Osteoblast (primary cell): ENCODE measurements at regions not wholly inside any gene's neighbourhood (a gene's known extent, or its start where the extent isn't known, plus 50 kb on each side); places are given as distances from the start of the nearest gene placed in this dataset.

Source experiments
- DNase-seq: peaks from one replicate; pipeline ENCODE4 v3.0.0; 2011; ENCODE audit warnings: low spot score, mixed read lengths; ENCODE audit not compliant: insufficient read length; ENCODE audit errors: missing footprints
- H2AFZ ChIP-seq: 2 replicates; pipeline ENCODE4 v1.6.0; 2011; ENCODE audit warnings: mild to moderate bottlenecking, low read length
- H3K27ac ChIP-seq: 2 replicates; pipeline ENCODE4 v1.5.1; 2011; ENCODE audit warnings: mild to moderate bottlenecking, low read depth, low read length, moderate library complexity
- H3K27me3 ChIP-seq: 2 replicates; pipeline ENCODE4 v1.6.0; 2012; ENCODE audit warnings: mild to moderate bottlenecking, control low read depth, inconsistent platforms, low read length, moderate library complexity; ENCODE audit not compliant: insufficient read depth
- H3K36me3 ChIP-seq: 2 replicates; pipeline ENCODE4 v1.5.1; 2011; ENCODE audit warnings: mild to moderate bottlenecking, low read length, control low read depth, moderate library complexity; ENCODE audit not compliant: insufficient read depth
- H3K4me1 ChIP-seq: 2 replicates; pipeline ENCODE4 v1.5.1; 2011; ENCODE audit warnings: mild to moderate bottlenecking, low read length, control low read depth, moderate library complexity; ENCODE audit not compliant: insufficient read depth
- H3K4me2 ChIP-seq: 2 replicates; pipeline ENCODE4 v1.6.0; 2011; ENCODE audit warnings: mild to moderate bottlenecking, low read length; ENCODE audit not compliant: insufficient read depth
- H3K4me3 ChIP-seq: fragments of 200-600 bp; sonication (generic); 3 replicates; pipeline ENCODE4 v1.5.1; 2012; ENCODE audit warnings: mild to moderate bottlenecking, low read length, inconsistent platforms; ENCODE audit not compliant: insufficient read depth
- H3K79me2 ChIP-seq: 2 replicates; pipeline ENCODE4 v1.6.0; 2012; ENCODE audit warnings: mild to moderate bottlenecking, low read length, control low read depth, inconsistent platforms; ENCODE audit not compliant: insufficient read depth
- H3K9me3 ChIP-seq: 2 replicates; pipeline ENCODE4 v1.5.1; 2011; ENCODE audit warnings: low read depth, low read length, control low read depth
- H4K20me1 ChIP-seq: 2 replicates; pipeline ENCODE4 v1.6.0; 2012; ENCODE audit warnings: mild to moderate bottlenecking, low read length, control low read depth; ENCODE audit not compliant: insufficient read depth
- CTCF ChIP-seq: IDR thresholded peaks from 2 replicates; pipeline ENCODE4 v1.5.1; 2011; ENCODE audit warnings: mild to moderate bottlenecking, low read depth, low read length, moderate library complexity; ENCODE audit errors: extremely low read depth

- H3K9me3 ChIP-seq, result no peaks in the 10 kb centered on the region
- no peak overlapping the region for H3K27ac ChIP-seq
- no peak for DNase-seq
Observed at GRCh38 chr1:242692988-242693387, 168.5 kb upstream of the PLD5 start.

GRCh38 chr1:242691610-242691945, 167.1 kb upstream of the PLD5 start:
- no peaks in the 10 kb centered on the region for H3K79me2 ChIP-seq
- no peak for DNase-seq
- H3K4me3 ChIP-seq, result no peak overlapping the region
- no peak overlapping the region for H3K27ac ChIP-seq
- no peaks in the 10 kb centered on the region for H3K36me3 ChIP-seq
- TF ChIP-seq CTCF, result no peak
- H2AFZ ChIP-seq, result no peak overlapping the region
- H4K20me1 ChIP-seq, result no peaks in the 10 kb centered on the region
- H3K4me1 ChIP-seq, result no peaks in the 10 kb centered on the region
- H3K4me2 ChIP-seq, result no peak overlapping the region
- H3K27me3 ChIP-seq, result no peaks in the 10 kb centered on the region
- no peaks in the 10 kb centered on the region for H3K9me3 ChIP-seq

More at GRCh38 chr1:242692988-242693387, 168.5 kb upstream of the PLD5 start:
- Histone ChIP-seq H3K4me1 (no peaks in the 10 kb centered on the region), H3K4me2 (no peak overlapping the region), H3K27me3 (no peaks in the 10 kb centered on the region), H3K79me2 (no peaks in the 10 kb centered on the region), H3K36me3 (no peaks in the 10 kb centered on the region), H3K4me3 (no peak overlapping the region), H4K20me1 (no peaks in the 10 kb centered on the region), H2AFZ (no peak overlapping the region)
- no peak for TF ChIP-seq CTCF

- Histone ChIP-seq H3K9me3 (no peaks in the 10 kb centered on the region), H3K4me3 (no peak overlapping the region), H3K79me2 (no peaks in the 10 kb centered on the region), H3K36me3 (no peaks in the 10 kb centered on the region), H4K20me1 (no peaks in the 10 kb centered on the region), H3K27me3 (no peaks in the 10 kb centered on the region), H3K4me2 (no peak overlapping the region), H3K27ac (no peak overlapping the region), H2AFZ (no peak overlapping the region), H3K4me1 (no peaks in the 10 kb centered on the region)
- DNase-seq, result no peak
- TF ChIP-seq CTCF, result no peak
Observed at GRCh38 chr1:242690849-242691609, 166.5 kb upstream of the PLD5 start.

- no peaks in the 10 kb centered on the region for H3K9me3 ChIP-seq
- H3K36me3 ChIP-seq, result no peaks in the 10 kb centered on the region
- no peak overlapping the region for H3K4me3 ChIP-seq
- no peak overlapping the region for H3K27ac ChIP-seq
- no peak overlapping the region for H2AFZ ChIP-seq
- no peak overlapping the region for H3K4me2 ChIP-seq
- H3K79me2 ChIP-seq, result no peaks in the 10 kb centered on the region
- no peaks in the 10 kb centered on the region for H3K4me1 ChIP-seq
- DNase-seq, result no peak
- H4K20me1 ChIP-seq, result no peaks in the 10 kb centered on the region
- no peak for TF ChIP-seq CTCF
- H3K27me3 ChIP-seq, result no peaks in the 10 kb centered on the region
Observed at GRCh38 chr1:242689378-242689777, 164.9 kb upstream of the PLD5 start.
